Gastrocnemius medialis (tissue), 4 donors: ENCODE measurements at regions not wholly inside any gene's neighbourhood (a gene's known extent, or its start where the extent isn't known, plus 50 kb on each side); places are given as distances from the start of the nearest gene placed in this dataset.
"Not testable (repeated sequence)": the region's sequence is repeated elsewhere in the genome, so short reads cannot be mapped to it uniquely, and the experiment has no call there.

Experiments
- ATAC-seq, 2 donors: fragments of 150-250 bp; one replicate each; pipeline ENCODE4 v1.9.1; 2016
- DNase-seq, 2 donors: peaks; one replicate each; pipeline ENCODE4 v3.0.0-alpha.2; 2019
- H3K27ac ChIP-seq, 4 donors: fragments of 200-600 bp; sonication (generic); 1 replicate in 1 of 4; 2 replicates in 3 of 4; pipeline ENCODE4 v1.5.1; 2016 to 2018; ENCODE audit warnings: mild to moderate bottlenecking in 2 of 4, moderate library complexity in 1 of 4
- H3K27me3 ChIP-seq, 3 donors: fragments of 200-600 bp; sonication (generic) in 2 of 3; 1 replicate in 1 of 3; 2 replicates in 2 of 3; pipeline versions ENCODE4 v1.5.1 to v1.6.0; 2016 to 2019; ENCODE audit warnings: mild to moderate bottlenecking in 1 of 3, moderate library complexity in 1 of 3
- H3K36me3 ChIP-seq, 2 donors: fragments of 200-600 bp; sonication (generic) in 1 of 2; one replicate each; pipeline ENCODE4 v1.5.1; 2017 to 2018
- H3K4me1 ChIP-seq, 2 donors: fragments of 200-600 bp; sonication (generic) in 1 of 2; one replicate each; pipeline ENCODE4 v1.5.1; 2016 to 2017; ENCODE audit warnings: mild to moderate bottlenecking in 2 of 2
- H3K4me3 ChIP-seq, 4 donors: fragments of 200-600 bp; sonication (generic) in 3 of 4; 1 replicate in 1 of 4; 2 replicates in 3 of 4; pipeline ENCODE4 v1.5.1; 2016 to 2019; ENCODE audit warnings: mild to moderate bottlenecking in 2 of 4
- H3K9me3 ChIP-seq, 3 donors: fragments of 200-600 bp; sonication (generic) in 2 of 3; 1 replicate in 1 of 3; 2 replicates in 2 of 3; pipeline ENCODE4 v1.5.1; 2016 to 2019
- POLR2A ChIP-seq, 2 donors: fragments of 450-650 bp; IDR thresholded peaks; one replicate each; pipeline ENCODE4 v1.6.1; 2017; ENCODE audit warnings: antibody characterized with exemption in 2 of 2, mild to moderate bottlenecking in 2 of 2, moderate library complexity in 2 of 2
- in situ Hi-C, 4 donors: fragments of 200-750 bp; cut with MboI; loops; one replicate each; pipeline versions ENCODE4 v1.15.0 to v1.8.0; 2017; ENCODE audit warnings: low sequenced_read_pairs in 4 of 4
- intact Hi-C: fragments of 100-400 bp; cut with DNase I; formaldehyde crosslinking; loops from one replicate; pipeline ENCODE4 v1.15.1; 2023; ENCODE audit warnings: low total_unique reads
- TF ChIP-seq, protein P1 (sequence below), 5 experiments: fragments of 450-650 bp in 3 of 5; fragments of 200-600 bp in 2 of 5; sonication (generic) in 2 of 5; IDR thresholded peaks in 4 of 5; conservative IDR thresholded peaks in 1 of 5; 1 replicate in 4 of 5; 2 replicates in 1 of 5; pipeline ENCODE4 v1.5.1; 2016 to 2019; ENCODE audit warnings: antibody characterized with exemption in 5 of 5, mild to moderate bottlenecking in 3 of 5, moderate library complexity in 3 of 5

DNA sequence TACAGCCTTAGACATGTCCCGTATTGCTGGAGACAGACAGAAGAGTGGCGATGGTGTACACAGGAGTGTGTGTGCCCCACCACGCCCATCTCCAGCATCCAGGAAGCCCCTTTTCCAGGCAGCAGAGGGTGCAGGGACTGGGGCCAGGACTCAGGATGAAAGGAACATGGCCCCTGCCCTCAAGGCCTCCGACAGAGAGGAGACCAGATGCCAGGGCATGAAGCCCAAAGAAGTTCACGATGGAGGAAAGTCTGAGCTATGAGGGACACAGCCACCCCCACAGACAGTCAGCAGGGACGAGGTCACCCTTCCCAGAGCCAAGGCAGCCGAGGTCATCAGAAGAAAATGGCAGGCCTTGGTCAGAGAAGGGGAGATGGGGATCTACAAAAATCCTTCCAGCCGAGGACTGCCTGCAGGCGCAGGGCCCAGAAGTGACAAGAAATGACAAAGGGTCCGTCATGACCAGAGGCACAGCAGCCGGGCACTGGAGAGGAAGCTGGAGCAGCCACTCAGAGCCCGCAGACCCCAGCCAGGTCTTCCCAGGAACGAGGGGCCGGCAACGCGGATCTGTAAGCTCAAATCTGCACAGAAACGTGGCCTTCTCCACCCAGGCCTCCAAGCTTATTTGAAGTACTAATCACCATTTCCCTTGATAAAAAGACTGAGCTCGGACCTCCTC, 78.7 kb upstream of the PPP2R2D start:
- intact Hi-C loops, result no loop called here
- TF ChIP-seq, protein P1, sequence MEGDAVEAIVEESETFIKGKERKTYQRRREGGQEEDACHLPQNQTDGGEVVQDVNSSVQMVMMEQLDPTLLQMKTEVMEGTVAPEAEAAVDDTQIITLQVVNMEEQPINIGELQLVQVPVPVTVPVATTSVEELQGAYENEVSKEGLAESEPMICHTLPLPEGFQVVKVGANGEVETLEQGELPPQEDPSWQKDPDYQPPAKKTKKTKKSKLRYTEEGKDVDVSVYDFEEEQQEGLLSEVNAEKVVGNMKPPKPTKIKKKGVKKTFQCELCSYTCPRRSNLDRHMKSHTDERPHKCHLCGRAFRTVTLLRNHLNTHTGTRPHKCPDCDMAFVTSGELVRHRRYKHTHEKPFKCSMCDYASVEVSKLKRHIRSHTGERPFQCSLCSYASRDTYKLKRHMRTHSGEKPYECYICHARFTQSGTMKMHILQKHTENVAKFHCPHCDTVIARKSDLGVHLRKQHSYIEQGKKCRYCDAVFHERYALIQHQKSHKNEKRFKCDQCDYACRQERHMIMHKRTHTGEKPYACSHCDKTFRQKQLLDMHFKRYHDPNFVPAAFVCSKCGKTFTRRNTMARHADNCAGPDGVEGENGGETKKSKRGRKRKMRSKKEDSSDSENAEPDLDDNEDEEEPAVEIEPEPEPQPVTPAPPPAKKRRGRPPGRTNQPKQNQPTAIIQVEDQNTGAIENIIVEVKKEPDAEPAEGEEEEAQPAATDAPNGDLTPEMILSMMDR (IDR thresholded peaks at IDR 0.05 in 4 of 5, conservative IDR thresholded peaks at IDR 0.05 in 1 of 5), result no peak
- no peak for TF ChIP-seq POLR2A (IDR thresholded peaks at IDR 0.05)
- Histone ChIP-seq H3K36me3 (no peaks in the 10 kb centered on the region), H3K4me1 (no peaks in the 10 kb centered on the region), H3K4me3 (no peak overlapping the region), H3K9me3 (no peaks in the 10 kb centered on the region), H3K27ac (no peak overlapping the region), H3K27me3 (peaks cover 6 to 18% (median 9%) of the 10 kb centered on the region in 3 donors)
- DNase-seq (no peak), ATAC-seq (no peak)
- in situ Hi-C loops, result no loop called here

DNA sequence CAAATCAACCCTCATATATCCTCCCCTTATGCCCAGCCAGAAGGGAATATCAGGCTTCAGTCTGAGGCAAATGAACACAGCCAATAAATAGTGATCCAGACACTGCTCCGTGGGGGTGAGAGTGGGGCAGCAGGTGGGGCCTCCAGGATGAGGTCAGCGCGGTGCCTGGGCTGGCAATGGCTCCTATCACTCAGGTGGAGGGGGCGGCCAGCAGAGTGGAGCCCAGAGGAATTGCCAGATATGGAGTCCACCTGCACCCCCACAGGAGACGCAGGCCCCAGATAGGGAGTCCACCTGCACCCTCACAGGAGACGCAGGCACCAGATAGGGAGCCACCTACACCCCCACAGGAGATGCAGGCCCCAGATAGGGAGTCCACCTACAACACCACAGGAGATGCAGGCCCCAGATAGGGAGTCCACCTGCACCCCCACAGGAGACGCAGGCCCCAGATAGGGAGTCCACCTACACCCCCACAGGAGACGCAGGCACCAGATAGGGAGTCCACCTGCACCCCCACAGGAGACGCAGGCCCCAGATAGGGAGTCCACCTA, 78.0 kb upstream of the PPP2R2D start:
- no peak for TF ChIP-seq POLR2A (IDR thresholded peaks at IDR 0.05)
- TF ChIP-seq, protein P1 (IDR thresholded peaks at IDR 0.05 in 4 of 5, conservative IDR thresholded peaks at IDR 0.05 in 1 of 5), result no peak
- ATAC-seq (no peak), DNase-seq (no peak)
- H3K9me3 ChIP-seq, result no peaks in the 10 kb centered on the region
- H3K4me1 ChIP-seq, result no peaks in the 10 kb centered on the region
- H3K27me3 ChIP-seq, result peaks cover 6 to 18% (median 6%) of the 10 kb centered on the region in 3 donors
- no peak overlapping the region for H3K4me3 ChIP-seq
- no peaks in the 10 kb centered on the region for H3K36me3 ChIP-seq
- in situ Hi-C loops, result no loop called here
- H3K27ac ChIP-seq, result no peak overlapping the region
- intact Hi-C loops, result no loop called here

DNA sequence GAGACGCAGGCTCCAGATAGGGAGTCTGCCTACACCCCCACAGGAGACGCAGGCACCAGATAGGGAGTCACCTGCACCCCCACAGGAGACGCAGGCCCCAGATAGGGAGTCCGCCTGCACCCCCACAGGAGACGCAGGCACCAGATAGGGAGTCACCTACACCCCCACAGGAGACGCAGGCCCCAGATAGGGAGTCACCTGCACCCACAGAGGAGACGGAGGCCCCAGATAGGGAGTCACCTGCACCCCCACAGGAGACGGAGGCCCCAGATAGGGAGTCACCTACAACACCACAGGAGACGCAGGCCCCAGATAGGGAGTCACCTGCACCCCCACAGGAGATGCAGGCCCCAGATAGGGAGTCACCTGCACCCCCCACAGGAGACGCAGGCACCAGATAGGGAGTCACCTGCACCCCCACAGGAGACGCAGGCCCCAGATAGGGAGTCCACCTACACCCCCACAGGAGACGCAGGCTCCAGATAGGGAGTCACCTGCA, 77.2 kb upstream of the PPP2R2D start:
- intact Hi-C loops, H3K4me1 ChIP-seq, H3K36me3 ChIP-seq, H3K4me3 ChIP-seq, H3K9me3 ChIP-seq, ATAC-seq, H3K27ac ChIP-seq, H3K27me3 ChIP-seq, DNase-seq, in situ Hi-C loops: not testable (repeated sequence)

DNA sequence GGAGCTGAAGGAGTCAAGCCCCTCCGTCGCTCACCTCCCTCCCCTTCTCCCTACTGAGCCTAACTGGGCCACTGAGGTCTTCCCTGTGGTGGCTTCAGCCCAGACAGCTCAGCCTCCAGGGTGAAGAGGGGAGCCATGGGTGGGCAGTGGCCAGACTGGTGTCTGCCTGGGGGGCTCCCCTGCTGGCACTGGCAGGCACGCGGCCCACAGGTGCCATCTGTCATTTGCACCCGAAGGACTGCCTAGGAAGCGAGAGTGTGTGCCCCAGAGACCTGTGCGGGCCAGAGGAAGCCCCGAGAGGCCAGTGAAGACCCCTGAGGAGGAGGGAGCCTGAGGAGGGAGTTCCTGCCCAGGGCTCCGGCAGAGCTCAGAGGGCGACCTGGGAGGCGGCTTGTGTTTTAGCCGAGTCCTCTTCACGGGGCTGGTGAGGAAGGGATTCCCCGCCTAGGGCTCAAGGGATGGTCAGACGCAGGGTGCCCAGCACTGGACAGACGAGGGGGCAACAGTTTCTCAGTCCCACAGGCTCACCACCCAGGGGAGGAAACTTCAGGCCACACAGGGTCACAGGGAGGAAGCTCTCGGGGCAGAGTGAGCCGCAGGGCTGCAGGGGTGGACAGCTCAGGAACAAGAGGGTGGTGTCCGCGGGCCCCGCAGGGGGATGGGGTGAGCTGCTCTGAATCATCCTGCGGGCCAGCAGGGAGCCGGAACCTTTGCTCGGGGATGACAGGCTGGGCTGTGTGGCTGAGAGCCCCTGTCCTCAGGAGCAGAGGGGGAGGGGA, 76.2 kb upstream of the PPP2R2D start:
- DNase-seq, result no peak
- Histone ChIP-seq H3K9me3 (no peaks in the 10 kb centered on the region), H3K27ac (no peak overlapping the region), H3K27me3 (peaks cover 3 to 6% (median 5%) of the 10 kb centered on the region in 3 donors), H3K36me3 (no peaks in the 10 kb centered on the region), H3K4me1 (no peaks in the 10 kb centered on the region), H3K4me3 (no peak overlapping the region)
- intact Hi-C loops (no loop called here), in situ Hi-C loops (no loop called here)
- no peak for ATAC-seq
- no peak for TF ChIP-seq POLR2A (IDR thresholded peaks at IDR 0.05)
- TF ChIP-seq, protein P1 (IDR thresholded peaks at IDR 0.05 in 4 of 5, conservative IDR thresholded peaks at IDR 0.05 in 1 of 5), result no peak
